Ramos (cell line): ENCODE measurements at regions not wholly inside any gene's neighbourhood (a gene's known extent, or its start where the extent isn't known, plus 50 kb on each side); places are given as distances from the start of the nearest gene placed in this dataset.
"Not testable (repeated sequence)": the region's sequence is repeated elsewhere in the genome, so short reads cannot be mapped to it uniquely, and the experiment has no call there.

Source experiments
- in situ Hi-C: fragments of 300-500 bp; cut with MboI; formaldehyde crosslinking; loops from one replicate; pipeline ENCODE4 v1.14.3; 2022; ENCODE audit warnings: low sequenced_read_pairs; ENCODE audit not compliant: unreplicated experiment

GRCh38 chr10:9097991-9098306 is 1043.5 kb downstream of the GATA3 start:
- in situ Hi-C loops: no loop called here

- in situ Hi-C loops: no loop called here
Measured at GRCh38 chr10:9102026-9102425, 1047.5 kb downstream of the GATA3 start.

GRCh38 chr10:9103301-9103700 is 1048.8 kb downstream of the GATA3 start:
- in situ Hi-C loops: no loop called here

GRCh38 chr10:9111976-9112375 is 1057.5 kb downstream of the GATA3 start:
- in situ Hi-C loops: no loop called here

GRCh38 chr10:9126728-9127127 is 1072.2 kb downstream of the GATA3 start:
- in situ Hi-C loops: no loop called here

GRCh38 chr10:9137368-9137767 is 1082.9 kb downstream of the GATA3 start:
- in situ Hi-C loops: no loop called here

GRCh38 chr10:9138829-9139228 is 1084.3 kb downstream of the GATA3 start:
- in situ Hi-C loops: not testable (repeated sequence)

GRCh38 chr10:9140373-9140772 is 1085.9 kb downstream of the GATA3 start:
- in situ Hi-C loops: no loop called here

GRCh38 chr10:9147475-9147874 is 1093.0 kb downstream of the GATA3 start:
- in situ Hi-C loops: no loop called here

- in situ Hi-C loops: no loop called here
Measured at GRCh38 chr10:9149134-9149533, 1094.6 kb downstream of the GATA3 start.

GRCh38 chr10:9153057-9153456 is 1098.6 kb downstream of the GATA3 start:
- in situ Hi-C loops: not testable (repeated sequence)

GRCh38 chr10:9157656-9158055 is 1103.2 kb downstream of the GATA3 start:
- in situ Hi-C loops: no loop called here

GRCh38 chr10:9158675-9159074 is 1104.2 kb downstream of the GATA3 start:
- in situ Hi-C loops: no loop called here

- in situ Hi-C loops: no loop called here
Measured at GRCh38 chr10:9160275-9160674, 1105.8 kb downstream of the GATA3 start.

- in situ Hi-C loops: no loop called here
Measured at GRCh38 chr10:9163699-9164098, 1109.2 kb downstream of the GATA3 start.

- in situ Hi-C loops: no loop called here
Measured at GRCh38 chr10:9166770-9167169, 1112.3 kb downstream of the GATA3 start.

- in situ Hi-C loops: no loop called here
Measured at GRCh38 chr10:9172276-9172675, 1117.8 kb downstream of the GATA3 start.

- in situ Hi-C loops: no loop called here
Measured at GRCh38 chr10:9175200-9175599, 1120.7 kb downstream of the GATA3 start.

- in situ Hi-C loops: not testable (repeated sequence)
Measured at GRCh38 chr10:9183197-9183880, 1128.9 kb downstream of the GATA3 start.

GRCh38 chr10:9188022-9188810 is 1133.7 kb downstream of the GATA3 start:
- in situ Hi-C loops: no loop called here

GRCh38 chr10:9189448-9189847 is 1135.0 kb downstream of the GATA3 start:
- in situ Hi-C loops: no loop called here

GRCh38 chr10:9193120-9193519 is 1138.6 kb downstream of the GATA3 start:
- in situ Hi-C loops: no loop called here
